Fibroblast of peridontal ligament (primary cell): ENCODE measurements at regions not wholly inside any gene's neighbourhood (a gene's known extent, or its start where the extent isn't known, plus 50 kb on each side); places are given as distances from the start of the nearest gene placed in this dataset.

Source experiments
- DNase-seq: peaks from one replicate; pipeline ENCODE4 v3.0.0-alpha.2; 2010; ENCODE audit errors: extremely low read depth

DNA sequence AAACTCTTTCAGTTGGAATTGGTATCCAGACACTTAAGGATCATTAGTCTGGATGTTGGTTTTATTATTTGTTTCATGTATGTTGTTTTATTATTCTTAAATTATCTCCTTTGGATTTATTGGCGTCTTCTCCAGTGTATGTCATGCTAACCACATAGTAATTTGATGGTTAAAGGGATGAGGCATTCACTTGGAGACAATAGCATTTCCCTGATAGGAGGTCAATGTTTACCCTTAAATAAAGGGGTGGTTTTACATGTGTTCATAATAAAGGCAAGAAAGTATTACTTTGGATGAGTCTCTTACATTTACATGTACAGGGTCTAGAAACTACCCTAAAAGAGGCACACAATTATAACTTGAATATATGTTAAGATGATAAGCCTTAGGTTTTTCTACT lies 51.2 kb upstream of the RNF144B start:
- DNase-seq, result no peak

DNA sequence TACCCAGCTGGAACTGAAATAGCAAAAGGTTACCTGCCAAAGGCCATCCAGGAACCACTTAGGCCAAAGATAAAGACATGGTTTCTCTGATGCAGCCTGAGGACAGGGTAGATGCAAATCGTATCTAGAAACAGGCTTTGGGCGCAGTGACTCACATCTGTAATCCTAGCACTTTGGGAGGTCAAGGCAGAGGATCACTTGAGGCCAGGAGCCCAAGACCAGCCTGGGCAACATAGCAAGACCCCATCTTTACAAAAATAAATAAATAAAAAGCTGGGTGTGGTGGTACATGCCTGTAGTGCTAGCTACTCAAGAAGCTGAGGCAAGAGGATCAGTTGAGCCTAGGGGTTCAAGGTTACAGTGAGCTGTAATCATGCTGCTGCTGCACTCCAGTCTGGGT lies 52.9 kb upstream of the RNF144B start:
- DNase-seq, result no peak

DNA sequence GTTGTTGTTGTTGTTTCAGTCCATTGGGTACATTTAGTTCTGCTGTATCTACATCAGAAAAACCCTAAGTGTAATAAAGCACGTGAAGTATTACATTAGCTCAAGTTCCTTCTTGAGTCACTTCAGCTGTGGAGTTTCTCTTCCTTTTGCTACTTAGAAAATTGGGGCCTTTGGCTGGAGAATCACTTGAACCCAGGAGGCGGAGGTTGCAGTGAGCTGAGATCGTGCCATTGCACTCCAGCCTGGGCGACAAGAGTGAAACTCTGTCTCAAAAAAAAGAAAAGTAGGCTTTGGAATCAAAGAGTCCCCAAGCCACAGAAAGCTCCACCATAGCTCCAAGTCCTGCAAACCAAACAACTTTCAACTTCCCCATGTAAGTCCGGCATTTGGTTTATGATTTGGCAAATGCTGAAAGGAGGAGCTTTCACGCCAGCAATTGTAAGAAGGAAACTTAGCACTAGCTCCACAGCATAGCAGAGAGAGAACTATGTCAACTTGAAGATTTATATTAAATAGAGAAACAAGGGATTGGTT lies 56.5 kb upstream of the RNF144B start:
- DNase-seq, result peak; percentile 38

DNA sequence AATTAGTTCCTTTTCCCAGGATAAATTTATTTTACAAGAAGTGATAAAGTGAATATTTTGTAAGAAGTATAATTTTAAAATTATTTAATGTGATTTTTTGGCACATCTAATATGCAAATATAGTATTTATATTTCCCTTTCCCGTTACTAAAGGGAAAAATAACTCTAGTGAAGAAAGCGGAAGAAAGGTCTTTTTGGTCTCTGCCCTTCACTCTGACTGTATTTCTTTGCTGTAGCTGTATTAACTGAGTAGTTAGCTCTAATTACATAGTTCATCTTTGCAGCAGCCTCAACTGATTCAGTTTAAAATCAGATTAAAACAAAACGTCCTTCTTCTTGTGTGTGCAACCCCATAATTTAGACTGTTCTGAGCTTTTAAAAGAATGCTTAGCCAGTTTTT lies 57.4 kb upstream of the RNF144B start:
- DNase-seq, result no peak

DNA sequence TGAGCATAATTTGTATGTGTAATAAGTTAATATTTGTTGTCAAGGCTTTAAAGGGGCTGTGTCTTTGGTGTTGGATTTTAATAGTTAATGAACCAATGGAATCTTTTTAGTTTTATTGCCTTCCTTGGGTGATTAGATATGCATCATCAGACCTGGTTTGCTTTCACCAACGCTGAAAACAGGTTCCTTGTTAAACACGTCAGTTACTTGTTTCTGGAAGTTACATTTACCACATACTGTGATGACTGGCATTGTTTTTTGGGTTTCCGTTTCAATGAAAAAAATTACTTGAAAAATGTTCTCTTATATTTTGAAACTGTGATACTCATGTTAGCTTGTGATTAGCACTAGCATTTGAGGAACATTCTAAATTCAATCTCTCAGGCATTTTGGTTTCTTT lies 58.6 kb upstream of the RNF144B start:
- no peak for DNase-seq

DNA sequence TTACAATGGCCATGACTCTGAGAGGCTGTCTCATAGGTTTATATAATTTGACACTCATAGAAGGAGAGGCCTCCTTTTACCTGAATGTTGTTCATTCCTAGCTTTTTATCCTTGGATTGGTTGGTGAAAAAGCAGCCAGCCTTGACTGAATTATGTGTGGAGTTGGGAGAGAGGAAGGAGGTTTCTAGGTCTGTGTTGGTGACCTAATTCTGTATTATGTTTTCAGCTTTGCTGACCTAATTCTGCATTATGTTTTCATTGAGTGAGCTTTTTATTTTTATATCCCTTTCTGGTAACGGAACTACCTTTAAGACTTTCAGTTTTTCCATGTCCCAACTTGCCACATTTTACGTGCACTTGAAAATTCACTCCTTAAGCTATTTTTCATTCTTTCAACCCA lies 59.1 kb upstream of the RNF144B start:
- DNase-seq, result no peak

DNA sequence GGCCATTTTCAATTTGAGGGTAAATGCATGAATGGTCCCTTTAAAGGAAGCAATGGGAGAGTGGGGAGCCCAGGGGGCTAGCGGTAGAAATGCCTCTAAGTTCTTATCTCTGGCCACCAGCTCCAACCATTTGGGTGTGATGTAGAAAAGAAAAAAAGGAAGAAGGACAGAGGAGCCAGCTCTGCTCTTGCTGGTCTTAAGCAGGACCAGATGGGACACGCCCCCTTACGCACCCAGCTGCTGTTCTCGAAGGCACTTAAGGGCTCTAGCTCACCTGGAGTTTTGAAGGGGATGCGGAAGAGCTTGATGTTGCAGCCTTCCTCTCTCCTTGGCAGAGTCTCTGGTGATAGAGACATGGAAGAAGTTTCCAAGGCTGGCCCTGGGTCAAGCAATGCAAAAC lies 59.5 kb upstream of the RNF144B start:
- DNase-seq, result no peak

DNA sequence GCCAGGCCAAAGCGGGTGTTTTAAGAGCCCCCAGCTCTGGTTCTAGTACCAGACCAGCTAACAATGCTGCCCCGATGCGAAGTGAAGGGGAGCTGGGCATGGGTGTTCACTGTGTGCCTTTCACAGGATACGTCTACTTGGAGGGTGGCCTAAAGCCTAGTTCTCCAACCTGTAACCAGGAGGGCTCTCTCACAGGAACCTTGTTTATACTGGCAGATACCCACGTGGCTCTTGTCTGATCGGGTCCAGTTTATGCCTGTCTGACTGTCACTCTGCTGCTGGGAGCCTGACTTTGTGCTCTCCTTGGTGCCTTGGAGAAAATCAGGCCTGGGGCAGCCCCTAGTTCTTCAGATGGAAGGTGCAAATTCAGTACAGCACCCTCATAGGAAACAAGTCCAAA lies 60.2 kb upstream of the RNF144B start:
- no peak for DNase-seq

DNA sequence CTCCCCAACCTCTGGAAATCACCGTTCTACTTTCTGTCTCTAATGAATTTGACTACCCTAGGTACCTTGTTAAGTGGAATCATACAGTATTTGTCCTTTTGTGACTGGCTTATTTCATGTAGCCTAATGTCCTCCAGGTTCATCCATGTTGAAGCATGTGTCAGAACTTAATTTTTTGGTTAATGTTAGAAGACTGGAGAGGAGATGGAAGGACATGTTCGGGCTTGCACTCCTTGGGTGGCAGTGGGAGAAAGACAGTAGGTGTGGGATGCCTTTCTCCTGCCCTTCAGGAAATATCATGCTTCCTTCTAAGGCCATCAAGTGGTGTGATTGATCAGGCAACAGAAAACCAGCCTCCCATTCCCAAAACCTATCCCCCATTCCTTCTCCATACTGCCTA lies 61.1 kb upstream of the RNF144B start:
- no peak for DNase-seq

DNA sequence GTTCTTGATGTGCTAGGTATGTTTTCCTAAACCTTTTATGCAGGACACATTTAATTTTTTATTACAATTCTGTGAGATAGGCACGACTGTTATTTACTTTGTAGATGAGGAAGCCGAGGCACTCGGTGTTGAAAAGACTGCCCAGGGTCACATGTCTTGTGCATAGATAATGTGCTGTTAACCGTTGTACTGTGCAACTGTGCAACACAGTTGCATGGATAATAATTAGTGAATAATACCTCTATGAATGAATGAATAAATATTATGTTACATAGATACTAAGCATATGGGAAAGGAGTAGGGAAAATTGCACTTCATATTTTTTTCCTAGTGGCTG lies 60.3 kb upstream of the DEK start:
- DNase-seq, result no peak

DNA sequence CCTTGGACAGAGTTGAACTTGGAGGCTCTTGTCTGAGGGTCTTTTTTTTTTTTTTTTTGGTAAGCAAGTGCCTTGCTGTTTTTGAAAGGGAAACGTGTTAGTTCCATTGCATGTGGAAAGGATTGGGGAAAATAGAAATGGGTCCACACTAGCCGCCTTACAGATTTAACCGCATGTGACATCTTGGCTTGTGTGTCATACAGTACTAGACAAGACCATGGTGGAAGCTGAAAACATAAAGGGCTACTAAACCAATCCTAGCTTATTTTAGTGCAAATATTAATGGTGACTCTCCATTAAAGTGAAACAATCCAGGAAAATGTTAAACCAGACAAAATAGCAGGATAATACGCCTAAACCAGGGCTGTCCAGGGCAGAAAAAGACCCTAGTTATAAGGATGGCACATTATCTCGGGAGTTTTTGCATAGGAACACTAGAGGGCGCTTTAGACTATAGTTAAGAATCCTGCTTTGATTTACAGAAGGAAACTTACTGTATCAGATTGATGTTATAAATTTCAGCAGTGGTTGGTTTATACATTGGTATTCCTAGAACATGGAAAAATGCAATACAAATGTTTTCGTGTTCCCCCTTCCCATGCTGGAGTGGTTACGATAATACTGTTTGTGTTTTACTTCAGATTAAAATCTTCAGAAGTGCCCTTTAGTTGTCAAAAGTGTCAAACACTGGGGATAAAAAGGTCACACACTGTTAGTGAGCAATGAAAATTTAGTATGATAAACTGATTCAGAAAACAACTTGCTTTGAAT lies 59.8 kb upstream of the DEK start:
- peak; percentile 79 for DNase-seq

DNA sequence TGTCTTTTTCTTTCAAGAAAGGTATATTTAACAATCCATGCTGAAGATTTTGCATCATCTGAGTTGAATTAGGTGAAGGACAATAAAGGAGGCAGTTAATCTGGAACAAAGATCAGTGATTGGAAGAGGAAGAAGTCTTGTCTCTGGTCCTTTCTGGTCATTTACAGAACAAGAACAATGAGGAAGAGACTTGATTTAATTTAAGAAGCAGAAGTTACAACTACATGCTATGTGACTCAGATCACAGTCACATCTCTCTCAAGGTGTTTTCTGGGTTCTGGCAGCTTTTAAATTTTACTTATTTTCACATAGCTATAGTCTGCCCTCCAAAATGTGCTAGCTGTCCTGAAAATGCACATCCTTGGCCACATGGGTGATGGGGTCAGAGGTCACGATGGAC lies 53.5 kb upstream of the DEK start:
- no peak for DNase-seq

DNA sequence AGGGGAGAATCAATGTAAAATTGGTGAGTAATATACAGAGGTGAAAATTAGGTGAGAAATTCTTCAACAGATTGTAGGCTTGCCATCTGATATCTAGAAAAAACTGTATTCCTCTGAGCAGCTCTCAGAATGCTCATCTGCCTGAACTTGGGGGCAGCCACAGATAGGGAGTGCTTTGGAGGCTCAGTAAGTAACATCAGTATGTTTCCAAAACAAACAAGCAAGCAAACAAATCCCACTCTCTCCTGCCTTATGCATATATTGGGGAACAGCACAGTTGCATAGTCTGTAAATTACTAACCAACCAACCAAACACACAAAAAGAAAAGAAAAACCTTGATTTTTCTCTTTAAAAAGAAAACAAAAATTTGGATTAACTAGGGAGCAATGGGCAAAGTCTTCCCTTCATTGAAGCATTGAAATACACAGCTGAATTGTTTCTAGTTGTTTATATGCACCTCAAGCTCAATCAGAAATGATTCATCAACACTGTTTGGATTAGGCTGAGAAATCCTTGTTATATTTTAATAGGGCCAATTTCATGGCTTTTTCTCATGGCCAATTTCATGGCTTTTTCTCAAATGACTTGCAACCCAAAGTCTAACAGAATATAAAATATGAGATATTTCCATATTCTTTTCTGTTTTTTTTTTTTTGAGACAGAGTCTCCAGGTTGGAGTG lies 50.1 kb upstream of the DEK start:
- no peak for DNase-seq
